H1 (cell line): ENCODE measurements at regions not wholly inside any gene's neighbourhood (a gene's known extent, or its start where the extent isn't known, plus 50 kb on each side); places are given as distances from the start of the nearest gene placed in this dataset.

ENCODE experiments used
- CTCF ChIA-PET: fragments of 300-600 bp; sonication (Branson Sonifier 250); formaldehyde crosslinking; loops from one replicate; lab custom pipeline; 2021; ENCODE audit not compliant: partially characterized antibody; lab: Charles Lee
- POLR2A ChIA-PET: fragments of 300-600 bp; sonication (Branson Sonifier 250); formaldehyde crosslinking; loops from one replicate; lab custom pipeline; 2021; ENCODE audit warnings: inconsistent platforms; ENCODE audit not compliant: partially characterized antibody; lab: Charles Lee
- DNase-seq, 2 experiments: peaks; one replicate each; pipeline versions ENCODE4 v3.0.0 to v3.0.0-alpha.2; 2010 to 2022; ENCODE audit warnings: low spot score in 2 of 2, low read depth in 1 of 2, mixed read lengths in 1 of 2
- FAIRE-seq: peaks from 2 replicates; lab custom pipeline; 2011; peaks lifted over from hg19 to GRCh38; lab: Jason Lieb, UNC
- H2AFZ ChIP-seq: 2 replicates; pipeline ENCODE4 v1.8.1; 2012; ENCODE audit warnings: low read length, inconsistent platforms
- H2AK5ac ChIP-seq: 2 replicates; pipeline ENCODE4 v1.6.1; 2013; ENCODE audit warnings: low read depth, low read length
- H2BK120ac ChIP-seq: replicated peaks from 2 replicates; pipeline ENCODE3; 2013; ENCODE audit warnings: low read depth, low read length, inconsistent platforms
- H2BK12ac ChIP-seq: 2 replicates; pipeline ENCODE4 v1.6.1; 2013; ENCODE audit warnings: low read depth, low read length
- H2BK15ac ChIP-seq: 2 replicates; pipeline ENCODE4 v1.6.1; 2013; ENCODE audit warnings: low read length
- H2BK20ac ChIP-seq: 2 replicates; pipeline ENCODE4 v1.6.1; 2013; ENCODE audit warnings: low read length
- H2BK5ac ChIP-seq: 2 replicates; pipeline ENCODE4 v1.6.1; 2013; ENCODE audit warnings: low read depth, low read length
- H3K14ac ChIP-seq: 2 replicates; pipeline ENCODE4 v1.6.1; 2013; ENCODE audit warnings: inconsistent platforms; ENCODE audit not compliant: insufficient read length
- H3K18ac ChIP-seq: 2 replicates; pipeline ENCODE4 v1.6.1; 2013; ENCODE audit warnings: low read length; ENCODE audit errors: extremely low read depth
- H3K23ac ChIP-seq: 2 replicates; pipeline ENCODE4 v1.6.1; 2013; ENCODE audit warnings: inconsistent platforms; ENCODE audit not compliant: insufficient read length
- H3K23me2 ChIP-seq: 2 replicates; pipeline ENCODE4 v1.6.1; 2013; ENCODE audit warnings: low read depth, low read length
- H3K27ac ChIP-seq: 2 replicates; pipeline ENCODE4 v1.6.1; 2011; ENCODE audit warnings: low read depth, low read length, inconsistent platforms
- H3K27me3 ChIP-seq, 4 experiments: replicated peaks in 1 of 4; 1 replicate in 1 of 4; 2 replicates in 3 of 4; pipeline versions ENCODE4 v1.6.1 to v1.8.1; 2011 to 2013; ENCODE audit warnings: low read length in 3 of 4, mild to moderate bottlenecking in 3 of 4, inconsistent platforms in 2 of 4, mixed read lengths in 2 of 4, moderate library complexity in 1 of 4; ENCODE audit not compliant: control insufficient read depth in 3 of 4, insufficient read depth in 3 of 4; ENCODE audit errors: extremely low read depth in 1 of 4
- H3K36me3 ChIP-seq, 4 experiments: 2 replicates each; pipeline versions ENCODE4 v1.6.1 to v1.8.1; 2011 to 2013; ENCODE audit warnings: mild to moderate bottlenecking in 4 of 4, low read length in 3 of 4, moderate library complexity in 2 of 4, control low read depth in 1 of 4, inconsistent platforms in 1 of 4; ENCODE audit not compliant: insufficient read depth in 4 of 4, control insufficient read depth in 2 of 4
- H3K4ac ChIP-seq: replicated peaks from 2 replicates; pipeline ENCODE3; 2013; ENCODE audit warnings: low read length, low read depth, mixed read lengths, inconsistent platforms; ENCODE audit not compliant: insufficient read length
- H3K4me1 ChIP-seq, 4 experiments: replicated peaks in 1 of 4; 1 replicate in 1 of 4; 2 replicates in 3 of 4; pipeline versions ENCODE4 v1.6.1 to v1.8.1; 2011 to 2013; ENCODE audit warnings: low read length in 3 of 4, inconsistent platforms in 2 of 4, mixed read lengths in 1 of 4; ENCODE audit not compliant: insufficient read depth in 4 of 4, control insufficient read depth in 3 of 4
- H3K4me2 ChIP-seq, 2 experiments: 2 replicates each; pipeline versions ENCODE4 v1.6.1 to v1.8.1; 2011 to 2013; ENCODE audit warnings: low read depth in 2 of 2, low read length in 2 of 2, control low read depth in 1 of 2, inconsistent platforms in 1 of 2, mild to moderate bottlenecking in 1 of 2; ENCODE audit not compliant: insufficient read depth in 1 of 2
- H3K4me3 ChIP-seq, 4 experiments: fragments of 200-600, 300-600 bp in 1 of 4; sonication (generic), shearing (Covaris generic), sonication (Bioruptor Twin) in 1 of 4; 2 replicates each; pipeline versions ENCODE4 v1.5.1 to v1.8.1; 2011 to 2016; ENCODE audit warnings: low read length in 4 of 4, low read depth in 3 of 4, control low read depth in 2 of 4, inconsistent platforms in 2 of 4, mild to moderate bottlenecking in 2 of 4, mixed read lengths in 1 of 4, moderate library complexity in 1 of 4; ENCODE audit not compliant: insufficient read depth in 2 of 4; ENCODE audit errors: extremely low read depth in 1 of 4
- H3K56ac ChIP-seq: replicated peaks from 2 replicates; pipeline ENCODE3; 2013; ENCODE audit warnings: low read depth, mild to moderate bottlenecking, mixed read lengths, low read length, inconsistent platforms; ENCODE audit not compliant: insufficient read length
- H3K79me1 ChIP-seq: 2 replicates; pipeline ENCODE4 v1.6.1; 2013; ENCODE audit warnings: low read depth, low read length, control low read depth
- H3K79me2 ChIP-seq, 2 experiments: 2 replicates each; pipeline versions ENCODE4 v1.6.1 to v1.8.1; 2012 to 2013; ENCODE audit warnings: low read length in 2 of 2, mild to moderate bottlenecking in 2 of 2, inconsistent platforms in 1 of 2; ENCODE audit not compliant: insufficient read depth in 2 of 2, control insufficient read depth in 1 of 2
- H3K9ac ChIP-seq, 4 experiments: replicated peaks in 1 of 4; 1 replicate in 1 of 4; 2 replicates in 3 of 4; pipeline versions ENCODE4 v1.6.1 to v1.8.1; 2011 to 2013; ENCODE audit warnings: low read depth in 3 of 4, low read length in 3 of 4, control low read depth in 2 of 4, mild to moderate bottlenecking in 2 of 4, moderate library complexity in 2 of 4, inconsistent platforms in 1 of 4; ENCODE audit errors: extremely low read depth in 1 of 4
- H3K9me3 ChIP-seq, 2 experiments: 2 replicates each; pipeline versions ENCODE4 v1.6.1 to v1.8.1; 2012 to 2013; ENCODE audit warnings: mild to moderate bottlenecking in 2 of 2, moderate library complexity in 2 of 2, control low read depth in 1 of 2, inconsistent platforms in 1 of 2, low read depth in 1 of 2, low read length in 1 of 2, mixed read lengths in 1 of 2; ENCODE audit not compliant: insufficient read depth in 2 of 2
- H4K20me1 ChIP-seq, 2 experiments: replicated peaks in 1 of 2; 2 replicates each; pipeline versions ENCODE3 to v1.8.1; 2011 to 2013; ENCODE audit warnings: inconsistent platforms in 2 of 2, low read length in 2 of 2, mild to moderate bottlenecking in 1 of 2; ENCODE audit not compliant: insufficient read depth in 2 of 2, control insufficient read depth in 1 of 2
- H4K5ac ChIP-seq: 2 replicates; pipeline ENCODE4 v1.6.1; 2013; ENCODE audit warnings: low read length, low read depth, mixed read lengths, inconsistent platforms; ENCODE audit not compliant: insufficient read length
- H4K8ac ChIP-seq: 2 replicates; pipeline ENCODE4 v1.8.0; 2013; ENCODE audit warnings: mild to moderate bottlenecking, moderate library complexity, low read length, inconsistent platforms; ENCODE audit not compliant: insufficient read depth; ENCODE audit errors: extremely low read depth
- H4K91ac ChIP-seq: replicated peaks from 2 replicates; pipeline ENCODE3; 2013; ENCODE audit warnings: low read length, mixed read lengths, inconsistent platforms; ENCODE audit not compliant: insufficient read length
- ATF2 ChIP-seq: IDR thresholded peaks from 2 replicates; pipeline ENCODE4 v1.6.1; 2012; ENCODE audit warnings: low read length, inconsistent platforms
- BCL11A ChIP-seq, 2 experiments: IDR thresholded peaks; one replicate each; pipeline ENCODE4 v1.6.1; 2011; ENCODE audit warnings: low read depth in 2 of 2, low read length in 2 of 2, mild to moderate bottlenecking in 2 of 2
- CBX5 ChIP-seq: fragments of 300-800, 300-1000 bp; sonication (generic); IDR thresholded peaks from 2 replicates; pipeline ENCODE4 v1.7.1; 2016; ENCODE audit warnings: antibody characterized with exemption, low read length, low read depth
- EZH2 ChIP-seq: fragments of 200-600 bp; sonication (generic); IDR thresholded peaks from 2 replicates; pipeline ENCODE4 v1.7.1; 2012; ENCODE audit warnings: low read depth, mild to moderate bottlenecking, moderate library complexity, low read length, inconsistent platforms; ENCODE audit not compliant: severe bottlenecking
- MAFK ChIP-seq: IDR thresholded peaks from 2 replicates; pipeline ENCODE4 v1.6.1; 2012; ENCODE audit warnings: low read depth, mild to moderate bottlenecking, improper control_type of control experiment, low read length
- MAX ChIP-seq: IDR thresholded peaks from 2 replicates; pipeline ENCODE4 v1.6.1; 2012; ENCODE audit warnings: inconsistent platforms
- RAD21 ChIP-seq, 2 experiments: IDR thresholded peaks in 1 of 2; conservative IDR thresholded peaks in 1 of 2; 2 replicates each; pipeline ENCODE4 v1.6.1; 2011; ENCODE audit warnings: low read depth in 2 of 2, low read length in 2 of 2, improper control_type of control experiment in 1 of 2, inconsistent platforms in 1 of 2, mild to moderate bottlenecking in 1 of 2, moderate library complexity in 1 of 2
- TCF12 ChIP-seq: IDR thresholded peaks from 2 replicates; pipeline ENCODE4 v1.6.1; 2011; ENCODE audit warnings: low read depth, mild to moderate bottlenecking, low read length
- TEAD4 ChIP-seq: IDR thresholded peaks from 2 replicates; pipeline ENCODE4 v1.6.1; 2012; ENCODE audit warnings: low read depth, low read length, inconsistent platforms, mixed read lengths
- WGBS, 2 experiments: shearing (Covaris generic) in 1 of 2; methylation state at CpG; one replicate each; pipeline versions ENCODE4 v1.1.6 to v1.1.7; 2013 to 2015; ENCODE audit warnings: low lambda C conversion rate in 2 of 2, mixed read lengths in 2 of 2, inconsistent platforms in 1 of 2, low coverage in 1 of 2, missing lambda C conversion rate in 1 of 2; ENCODE audit not compliant: insufficient replicate concordance in 2 of 2, insufficient coverage in 1 of 2, insufficient read length in 1 of 2; ENCODE audit errors: extremely low coverage in 1 of 2, missing lambda C conversion rate in 1 of 2; 5-methylcytosine and 5-hydroxymethylcytosine counted together

DNA sequence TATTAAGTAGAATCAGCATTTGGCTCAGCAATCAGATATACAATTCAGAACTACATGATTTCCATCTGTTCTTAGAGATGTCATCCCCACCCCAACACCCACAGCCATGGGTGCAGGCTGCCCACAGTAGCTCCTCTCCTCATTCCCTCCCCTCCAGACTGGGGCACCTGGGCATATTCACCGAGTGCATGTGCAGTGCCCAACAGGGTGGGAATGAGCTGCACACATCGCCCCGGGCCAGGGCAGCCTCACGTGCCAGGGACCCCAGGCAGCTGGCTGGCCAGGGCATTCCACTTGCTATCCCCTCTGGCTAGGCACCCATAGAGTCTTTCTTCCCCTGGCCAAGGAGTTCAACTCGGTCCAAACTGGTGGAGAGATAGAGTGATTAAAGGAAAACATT, 461.9 kb upstream of the NUDT12 start:
- H3K23me2 ChIP-seq, result no peaks in the 10 kb centered on the region
- TF ChIP-seq MAX (no peak), MAFK (no peak), BCL11A (IDR thresholded peaks at IDR 0.05; ENCODE audit: low read depth in 2 of 2, low read length in 2 of 2) (no peak), TCF12 (no peak), EZH2 (no peak), ATF2 (no peak), CBX5 (no peak), RAD21 (IDR thresholded peaks at IDR 0.05 in 1 of 2, conservative IDR thresholded peaks at IDR 0.05 in 1 of 2; ENCODE audit: low read depth in 2 of 2, low read length in 2 of 2) (no peak), TEAD4 (no peak)
- TF ChIP-seq, all 59 proteins: peak for 0
- Histone ChIP-seq H3K56ac (no peak overlapping the region), H2AFZ (no peak overlapping the region), H3K27ac (no peak overlapping the region), H3K9me3 (no peaks in the 10 kb centered on the region), H3K4me3 (no peak overlapping the region), H3K9ac (no peak overlapping the region), H4K5ac (no peak overlapping the region), H4K91ac (no peak overlapping the region), H2BK12ac (no peak overlapping the region), H3K4me2 (no peak overlapping the region), H3K79me2 (no peaks in the 10 kb centered on the region), H4K20me1 (no peaks in the 10 kb centered on the region), H3K23ac (no peak overlapping the region), H3K36me3 (no peaks in the 10 kb centered on the region), H2BK5ac (no peak overlapping the region), H2BK20ac (no peak overlapping the region), H3K14ac (no peak overlapping the region), H2BK120ac (no peak overlapping the region), H3K4me1 (no peaks in the 10 kb centered on the region), H2AK5ac (no peak overlapping the region), H3K79me1 (no peaks in the 10 kb centered on the region), H3K27me3 (no peaks in the 10 kb centered on the region), H4K8ac (no peak overlapping the region), H3K4ac (no peak overlapping the region), H3K18ac (no peak overlapping the region), H2BK15ac (no peak overlapping the region)
- FAIRE-seq (no peak), DNase-seq (no peak)
- CTCF ChIA-PET, result interaction anchor here (0.5 kb wide), 1 partner anchor 437 kb away, joined by 3 read pairs; no protein-coding TSS in a partner anchor
- 95% methylated on average over 5 of the region's 5 CpGs; no CpG with 5 or more reads in 1 of the 2 experiments for WGBS, 2 experiments
- POLR2A ChIA-PET, result no interaction called here
